OCI-LY7 (cell line): ENCODE measurements at regions not wholly inside any gene's neighbourhood (a gene's known extent, or its start where the extent isn't known, plus 50 kb on each side); places are given as distances from the start of the nearest gene placed in this dataset.

ENCODE experiments used
- CTCF ChIP-seq: fragments of 200-600 bp; sonication (generic); conservative IDR thresholded peaks from 2 replicates; pipeline ENCODE4 v1.5.1; 2014; ENCODE audit warnings: mild to moderate bottlenecking, antibody characterized with exemption, low read length, moderate library complexity, mixed read lengths
- EZH2phosphoT487 ChIP-seq: fragments of 200-600 bp; sonication (generic); IDR thresholded peaks from 2 replicates; pipeline ENCODE4 v1.6.1; 2018; ENCODE audit warnings: low read depth, borderline replicate concordance, mild to moderate bottlenecking, mixed run types, antibody characterized with exemption, low read length, moderate library complexity, mixed read lengths

GRCh38 chr1:14205066-14205465 is 393.4 kb upstream of the KAZN start:
- TF ChIP-seq CTCF (no peak), EZH2phosphoT487 (no peak)
